Lower lobe of right lung (tissue), 2 donors: ENCODE measurements at regions not wholly inside any gene's neighbourhood (a gene's known extent, or its start where the extent isn't known, plus 50 kb on each side); places are given as distances from the start of the nearest gene placed in this dataset.

Source experiments
- ATAC-seq, 2 donors: fragments of 200-7000 bp; cut with Tn5 transposase; one replicate each; pipeline ENCODE4 v1.9.1; 2020 to 2022; ENCODE audit warnings: mild to moderate bottlenecking in 2 of 2, moderate library complexity in 2 of 2
- DNase-seq: peaks from one replicate; pipeline ENCODE4 v3.0.0-alpha.2; 2020
- H3K27ac ChIP-seq: fragments of 200-600 bp; one replicate; pipeline ENCODE4 v1.8.0; 2022
- H3K27me3 ChIP-seq: fragments of 200-600 bp; one replicate; pipeline ENCODE4 v1.8.0; 2022; ENCODE audit warnings: low read depth
- H3K36me3 ChIP-seq: fragments of 200-600 bp; one replicate; pipeline ENCODE4 v1.8.0; 2022; ENCODE audit warnings: mild to moderate bottlenecking
- H3K4me1 ChIP-seq: fragments of 200-600 bp; one replicate; pipeline ENCODE4 v1.8.0; 2022
- H3K4me3 ChIP-seq: fragments of 200-600 bp; one replicate; pipeline ENCODE4 v1.8.0; 2022; ENCODE audit warnings: mild to moderate bottlenecking
- H3K9me3 ChIP-seq: fragments of 200-600 bp; one replicate; pipeline ENCODE4 v1.8.0; 2022
- CTCF ChIP-seq: fragments of 200-600 bp; IDR thresholded peaks from one replicate; pipeline ENCODE4 v1.8.0; 2022; ENCODE audit warnings: antibody characterized with exemption, mild to moderate bottlenecking
- intact Hi-C: fragments of 100-400 bp; cut with DNase I; formaldehyde crosslinking; loops from one replicate; pipeline ENCODE4 v1.11.0; 2022
- donor health status: DM: no; HTN: yes; CAD: no; lungs with severe emphysema.

GRCh38 chr16:73304008-73304774 lies 256.3 kb upstream of the ZFHX3 start:
- Histone ChIP-seq H3K4me1 (no peaks in the 10 kb centered on the region), H3K36me3 (no peaks in the 10 kb centered on the region), H3K9me3 (no peaks in the 10 kb centered on the region), H3K27me3 (no peaks in the 10 kb centered on the region), H3K4me3 (no peak overlapping the region), H3K27ac (no peak overlapping the region)
- TF ChIP-seq CTCF: no peak
- ATAC-seq (no peak), DNase-seq (no peak)
- intact Hi-C loops: no loop called here

DNA sequence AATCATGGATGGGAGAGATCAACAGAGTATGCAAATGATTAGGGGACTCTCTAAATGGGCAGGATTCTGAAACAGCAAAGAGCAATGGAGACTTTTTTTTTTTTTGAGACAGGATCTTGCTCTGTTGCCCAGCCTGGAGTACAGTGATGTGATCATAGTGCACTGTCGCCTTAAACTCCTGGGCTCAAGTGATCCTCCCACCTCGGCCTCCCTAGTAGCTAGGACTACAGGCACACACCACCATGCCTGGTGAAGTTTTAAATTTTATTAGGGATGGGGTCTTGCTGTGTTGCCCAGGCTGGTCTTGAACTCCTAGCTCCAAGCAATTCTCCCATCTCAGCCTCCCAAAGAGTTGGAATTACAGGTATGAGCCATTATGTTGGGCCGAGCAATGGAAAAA lies 255.0 kb upstream of the ZFHX3 start:
- Histone ChIP-seq H3K4me3 (no peak overlapping the region), H3K36me3 (no peaks in the 10 kb centered on the region), H3K27ac (no peak overlapping the region), H3K4me1 (no peaks in the 10 kb centered on the region), H3K27me3 (no peaks in the 10 kb centered on the region), H3K9me3 (no peaks in the 10 kb centered on the region)
- intact Hi-C loops: no loop called here
- TF ChIP-seq CTCF: no peak
- ATAC-seq (no peak), DNase-seq (no peak)

GRCh38 chr16:73301984-73302383 lies 254.1 kb upstream of the ZFHX3 start:
- Histone ChIP-seq H3K36me3 (no peaks in the 10 kb centered on the region), H3K27me3 (no peaks in the 10 kb centered on the region), H3K27ac (no peak overlapping the region), H3K4me3 (no peak overlapping the region), H3K4me1 (no peaks in the 10 kb centered on the region), H3K9me3 (no peaks in the 10 kb centered on the region)
- intact Hi-C loops: no loop called here
- DNase-seq (no peak), ATAC-seq (no peak)
- no peak for TF ChIP-seq CTCF

DNA sequence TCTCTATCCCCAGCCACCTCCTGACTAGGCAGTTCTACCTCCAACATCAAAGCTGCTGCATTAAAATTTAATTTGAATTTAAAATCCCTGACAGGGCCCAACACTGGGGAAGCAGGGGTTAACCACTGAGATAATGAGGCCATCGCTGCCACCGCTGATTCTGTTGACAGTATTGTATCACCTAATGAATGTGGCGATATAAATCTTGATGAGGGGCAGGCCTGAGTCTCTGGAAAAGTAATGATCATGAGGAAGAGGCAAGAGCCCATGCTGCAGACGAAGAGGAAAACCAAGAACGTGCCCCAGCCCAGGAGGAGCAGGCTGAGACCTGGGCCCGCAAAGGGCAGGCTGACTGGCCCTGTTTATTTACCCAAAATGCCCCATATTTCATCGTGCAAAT lies 251.4 kb upstream of the ZFHX3 start:
- no peak for TF ChIP-seq CTCF
- Histone ChIP-seq H3K4me3 (no peak overlapping the region), H3K27ac (no peak overlapping the region), H3K27me3 (no peaks in the 10 kb centered on the region), H3K9me3 (no peaks in the 10 kb centered on the region), H3K4me1 (no peaks in the 10 kb centered on the region), H3K36me3 (no peaks in the 10 kb centered on the region)
- no peak for DNase-seq
- intact Hi-C loops: no loop called here
- no peak for ATAC-seq

DNA sequence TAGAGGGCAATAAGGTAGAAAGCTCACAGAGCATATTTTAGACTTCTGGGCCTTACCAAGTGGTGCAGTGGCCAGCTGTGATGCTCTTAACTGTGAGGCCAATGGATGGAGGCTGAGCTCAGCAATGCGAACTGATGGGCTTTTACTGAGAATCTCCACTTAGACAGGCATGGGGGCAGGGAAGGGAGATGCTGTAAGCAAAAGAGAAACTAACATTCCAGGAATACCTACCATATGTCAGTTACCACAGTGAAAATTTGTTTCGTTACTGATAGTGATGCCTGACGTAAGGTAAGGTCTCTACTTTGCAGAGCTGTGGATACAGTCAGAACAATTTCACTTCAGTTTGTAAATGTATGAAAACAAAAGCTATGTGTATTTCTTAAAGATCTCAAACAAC lies 250.6 kb upstream of the ZFHX3 start:
- no peak for TF ChIP-seq CTCF
- ATAC-seq: no peak
- Histone ChIP-seq H3K27ac (no peak overlapping the region), H3K36me3 (no peaks in the 10 kb centered on the region), H3K4me1 (no peaks in the 10 kb centered on the region), H3K27me3 (no peaks in the 10 kb centered on the region), H3K4me3 (no peak overlapping the region), H3K9me3 (no peaks in the 10 kb centered on the region)
- intact Hi-C loops: no loop called here
- DNase-seq: no peak
